PC-3 (cell line): ENCODE measurements at regions not wholly inside any gene's neighbourhood (a gene's known extent, or its start where the extent isn't known, plus 50 kb on each side); places are given as distances from the start of the nearest gene placed in this dataset.

Experiments
- ATAC-seq: fragments of 200-7000 bp; cut with Tn5 transposase; 2 replicates; pipeline ENCODE4 v1.9.1; 2020; ENCODE audit warnings: mild to moderate bottlenecking, moderate library complexity
- BruUV-seq: library from RNA; stranded (reverse); fragments of 400-500 nt; replicated peaks from 2 replicates; lab custom pipeline; 2021; lab: Mats Ljungman, UMichigan
- CTCF ChIA-PET: fragments of 300-600 bp; sonication (Branson Sonifier 250); formaldehyde crosslinking; loops from one replicate; lab custom pipeline; 2022; ENCODE audit warnings: antibody characterized with exemption; lab: Charles Lee
- POLR2A ChIA-PET: fragments of 300-600 bp; sonication (Branson Sonifier 250); formaldehyde crosslinking; loops from one replicate; lab custom pipeline; 2022; ENCODE audit warnings: antibody characterized with exemption; ENCODE audit not compliant: unreplicated experiment; lab: Charles Lee
- DNase-seq: peaks from one replicate; pipeline ENCODE4 v3.0.0-alpha.2; 2015
- H2AFZ ChIP-seq: fragments of 300-600 bp; sonication (generic); 2 replicates; pipeline ENCODE4 v1.6.0; 2016; ENCODE audit warnings: antibody characterized with exemption, low read length
- H3F3A ChIP-seq: fragments of 300-600 bp; sonication (generic); one replicate; pipeline ENCODE4 v1.6.0; 2017; ENCODE audit warnings: antibody characterized with exemption, low read length, control low read depth, mild to moderate bottlenecking; ENCODE audit not compliant: unreplicated experiment
- H3K27ac ChIP-seq: fragments of 300-600 bp; sonication (generic); 2 replicates; pipeline ENCODE4 v1.5.1; 2016; ENCODE audit warnings: mild to moderate bottlenecking, low read length
- H3K27me3 ChIP-seq: fragments of 300-600 bp; sonication (generic); 2 replicates; pipeline ENCODE4 v1.6.1; 2016; ENCODE audit warnings: low read length, mixed read lengths
- H3K36me3 ChIP-seq: fragments of 300-600 bp; sonication (generic); 2 replicates; pipeline ENCODE4 v1.6.1; 2016; ENCODE audit warnings: low read depth, mixed run types, low read length, mixed read lengths
- H3K4me1 ChIP-seq: fragments of 300-600 bp; sonication (generic); 2 replicates; pipeline ENCODE4 v1.5.1; 2016; ENCODE audit warnings: low read length; ENCODE audit not compliant: insufficient read depth
- H3K4me2 ChIP-seq: fragments of 300-600 bp; sonication (generic); 2 replicates; pipeline ENCODE4 v1.6.0; 2016; ENCODE audit warnings: low read length
- H3K4me3 ChIP-seq: fragments of 300-600 bp; sonication (generic); 2 replicates; pipeline ENCODE4 v1.5.1; 2016; ENCODE audit warnings: mild to moderate bottlenecking, low read length, mixed read lengths
- H3K79me2 ChIP-seq: fragments of 300-600 bp; sonication (generic); 2 replicates; pipeline ENCODE4 v1.6.1; 2017; ENCODE audit warnings: low read length, mixed read lengths
- H3K9ac ChIP-seq: fragments of 300-600 bp; sonication (generic); 2 replicates; pipeline ENCODE4 v1.6.0; 2016; ENCODE audit warnings: mild to moderate bottlenecking, low read length
- H3K9me2 ChIP-seq: fragments of 300-600 bp; sonication (generic); replicated peaks from 2 replicates; pipeline ENCODE4 v1.6.1; 2016; ENCODE audit warnings: mixed run types, low read length, mixed read lengths
- H3K9me3 ChIP-seq: fragments of 300-600 bp; sonication (generic); 2 replicates; pipeline ENCODE4 v1.6.1; 2016; ENCODE audit warnings: low read length, mixed read lengths
- H4K20me1 ChIP-seq: fragments of 300-600 bp; sonication (generic); 2 replicates; pipeline ENCODE4 v1.6.1; 2016; ENCODE audit warnings: low read length, mixed read lengths
- CTCF ChIP-seq: fragments of 300-600 bp; sonication (generic); conservative IDR thresholded peaks from 2 replicates; pipeline ENCODE4 v1.5.1; 2017; ENCODE audit warnings: antibody characterized with exemption, low read depth, mild to moderate bottlenecking, low read length
- EZH2 ChIP-seq: fragments of 300-600 bp; sonication (generic); IDR thresholded peaks from one replicate; pipeline ENCODE4 v1.6.1; 2017; ENCODE audit warnings: antibody characterized with exemption, mild to moderate bottlenecking, low read length; ENCODE audit not compliant: unreplicated experiment
- EZH2phosphoT487 ChIP-seq: fragments of 300-600 bp; sonication (generic); IDR thresholded peaks from 2 replicates; pipeline ENCODE4 v1.6.1; 2018; ENCODE audit warnings: mild to moderate bottlenecking, antibody characterized with exemption, low read length, borderline replicate concordance
- intact Hi-C: fragments of 100-400 bp; cut with micrococcal nuclease; formaldehyde crosslinking; loops from 2 replicates; pipeline ENCODE4 v1.9.0; 2023

- H4K20me1 ChIP-seq, result no peaks in the 10 kb centered on the region
- H3K4me1 ChIP-seq, result no peaks in the 10 kb centered on the region
- H2AFZ ChIP-seq, result no peak overlapping the region
- DNase-seq, result no peak
- no peak overlapping the region for H3K4me2 ChIP-seq
- BruUV-seq, result no TSS peak
- no peak for ATAC-seq
- peaks cover 62% of the 10 kb centered on the region for H3K27me3 ChIP-seq
- no peak overlapping the region for H3K4me3 ChIP-seq
- intact Hi-C loops, result no loop called here
- no peaks in the 10 kb centered on the region for H3K36me3 ChIP-seq
- ChIA-PET POLR2A (no interaction called here), CTCF (no interaction called here)
- no peak for TF ChIP-seq EZH2
- no peak for TF ChIP-seq CTCF
- no peak for TF ChIP-seq EZH2phosphoT487
- H3K79me2 ChIP-seq, result no peaks in the 10 kb centered on the region
- no peak overlapping the region for H3K27ac ChIP-seq
- no peak overlapping the region for H3K9ac ChIP-seq
- H3K9me2 ChIP-seq, result no peaks in the 10 kb centered on the region
- no peaks in the 10 kb centered on the region for H3K9me3 ChIP-seq
- no peaks in the 10 kb centered on the region for H3F3A ChIP-seq
Measured at GRCh38 chr6:6483168-6483567, 105.4 kb upstream of the LY86 start.

- ATAC-seq, result no peak
Measured at GRCh38 chr6:6483733-6484132, 104.8 kb upstream of the LY86 start.

GRCh38 chr6:6484681-6485080 is 103.8 kb upstream of the LY86 start:
- BruUV-seq, result no TSS peak
- Histone ChIP-seq H3K9ac (no peak overlapping the region), H3K4me3 (no peak overlapping the region), H3K4me1 (no peaks in the 10 kb centered on the region), H2AFZ (no peak overlapping the region), H3K27me3 (peaks cover 59% of the 10 kb centered on the region), H3K9me3 (no peaks in the 10 kb centered on the region), H3K4me2 (no peak overlapping the region), H4K20me1 (no peaks in the 10 kb centered on the region), H3K79me2 (no peaks in the 10 kb centered on the region), H3K36me3 (no peaks in the 10 kb centered on the region), H3K9me2 (no peaks in the 10 kb centered on the region), H3K27ac (no peak overlapping the region), H3F3A (no peaks in the 10 kb centered on the region)
- ChIA-PET POLR2A (no interaction called here), CTCF (no interaction called here)
- TF ChIP-seq CTCF (no peak), EZH2phosphoT487 (no peak), EZH2 (no peak)
- DNase-seq, result no peak
- intact Hi-C loops, result no loop called here
- no peak for ATAC-seq

More at GRCh38 chr6:6483733-6484132, 104.8 kb upstream of the LY86 start:
- H3K4me1 ChIP-seq, result no peaks in the 10 kb centered on the region
- BruUV-seq, result no TSS peak
- no peak overlapping the region for H3K27ac ChIP-seq
- ChIA-PET POLR2A (no interaction called here), CTCF (no interaction called here)
- H3K9me3 ChIP-seq, result no peaks in the 10 kb centered on the region
- no peak overlapping the region for H2AFZ ChIP-seq
- intact Hi-C loops, result no loop called here
- no peak overlapping the region for H3K4me3 ChIP-seq
- H3K79me2 ChIP-seq, result no peaks in the 10 kb centered on the region
- no peak overlapping the region for H3K9ac ChIP-seq
- DNase-seq, result no peak
- no peaks in the 10 kb centered on the region for H3F3A ChIP-seq
- no peaks in the 10 kb centered on the region for H3K36me3 ChIP-seq
- no peak overlapping the region for H3K4me2 ChIP-seq
- no peak for TF ChIP-seq EZH2phosphoT487
- no peak for TF ChIP-seq CTCF
- no peak for TF ChIP-seq EZH2
- peaks cover 57% of the 10 kb centered on the region for H3K27me3 ChIP-seq
- H3K9me2 ChIP-seq, result no peaks in the 10 kb centered on the region
- no peaks in the 10 kb centered on the region for H4K20me1 ChIP-seq
